GM18870 (cell line): ENCODE measurements at regions not wholly inside any gene's neighbourhood (a gene's known extent, or its start where the extent isn't known, plus 50 kb on each side); places are given as distances from the start of the nearest gene placed in this dataset.
"Not testable (repeated sequence)": the region's sequence is repeated elsewhere in the genome, so short reads cannot be mapped to it uniquely, and the experiment has no call there.

Source experiments
- ATAC-seq: cut with Tn5 transposase; IDR thresholded peaks from one replicate; pipeline ENCODE4 v1.9.1; 2021; ENCODE audit warnings: moderate library complexity; ENCODE audit not compliant: unreplicated experiment

DNA sequence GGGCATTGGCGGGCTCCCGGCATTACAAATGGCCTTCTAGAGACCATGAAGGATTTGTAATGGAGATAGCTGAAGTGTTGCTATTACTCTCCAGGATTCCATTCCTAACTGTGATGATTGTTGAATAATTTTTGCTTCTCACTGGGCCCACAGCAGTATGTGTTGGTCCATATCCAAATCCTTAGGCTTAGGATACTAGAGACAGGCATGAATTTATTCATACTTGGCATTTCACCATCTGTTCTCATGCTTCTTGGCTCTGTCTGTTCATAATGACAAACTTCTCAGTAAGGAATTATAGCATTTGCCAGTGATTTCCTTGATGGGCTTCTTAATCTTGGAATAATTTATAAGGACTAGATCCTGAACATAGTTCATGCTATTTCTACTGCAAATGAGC is 832.9 kb downstream of the C12orf50 start:
- ATAC-seq = no peak

DNA sequence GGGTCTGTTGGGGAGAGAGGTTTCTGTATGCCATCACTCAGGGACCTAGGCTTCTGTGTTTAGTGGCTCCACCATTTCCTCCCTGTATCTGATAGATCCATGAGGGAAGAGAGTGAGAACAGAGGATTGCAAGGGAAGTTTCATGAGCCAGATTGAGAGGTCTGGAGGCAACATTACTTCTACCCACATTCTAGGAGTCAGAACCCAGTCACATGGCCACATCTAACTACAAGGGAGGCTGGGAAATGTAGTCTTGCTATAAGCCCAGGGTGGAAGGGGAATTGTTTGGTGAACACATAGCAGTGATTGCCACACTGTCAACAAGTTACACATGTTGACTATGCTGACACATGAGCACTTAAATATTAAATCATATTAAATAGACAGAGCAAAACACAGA is 834.8 kb downstream of the C12orf50 start:
- ATAC-seq = not testable (repeated sequence)

DNA sequence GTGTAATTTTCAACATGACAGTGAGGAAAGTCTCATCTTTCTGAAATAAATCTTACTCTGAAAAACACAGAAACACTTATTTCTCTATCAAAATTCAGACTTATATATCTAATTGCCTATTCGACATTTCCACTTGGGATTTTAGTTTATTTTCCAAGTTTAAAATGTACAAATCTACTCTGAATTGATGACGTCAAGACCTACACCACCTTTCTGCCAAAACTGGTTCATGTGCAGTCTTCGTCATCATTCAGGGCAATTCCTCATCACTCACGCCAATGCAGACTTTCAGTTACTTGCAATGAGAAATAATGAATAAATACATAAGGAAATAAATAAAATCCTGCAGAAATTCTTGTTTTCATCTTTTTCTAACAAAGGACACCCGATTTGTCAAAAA is 843.8 kb downstream of the C12orf50 start:
- no peak for ATAC-seq

DNA sequence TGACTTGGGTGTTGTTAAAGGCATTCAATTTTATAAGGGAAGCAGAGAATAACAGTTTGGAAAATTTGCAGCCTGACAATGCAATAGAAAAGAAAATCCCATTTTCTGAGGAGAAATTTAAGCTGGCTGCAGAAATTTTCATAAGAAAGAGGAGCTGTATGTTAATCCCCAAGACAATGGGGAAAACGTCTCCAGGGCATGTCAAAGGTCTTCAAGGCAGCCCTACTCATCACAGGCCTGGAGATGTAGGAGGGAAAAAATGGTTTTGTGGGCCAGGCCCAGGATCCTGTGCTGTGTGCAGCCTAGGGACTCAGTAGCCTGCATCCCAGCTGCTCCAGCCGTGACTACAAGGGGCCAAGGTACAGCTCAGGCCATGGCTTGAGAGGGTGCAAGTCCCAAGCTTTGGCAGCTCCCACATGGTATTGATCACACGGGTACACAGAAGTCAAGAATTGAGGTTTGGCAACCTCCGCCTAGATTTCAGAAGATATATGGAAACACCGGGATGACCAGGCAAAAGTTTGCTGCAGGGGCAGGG is 846.4 kb downstream of the C12orf50 start:
- no peak for ATAC-seq

DNA sequence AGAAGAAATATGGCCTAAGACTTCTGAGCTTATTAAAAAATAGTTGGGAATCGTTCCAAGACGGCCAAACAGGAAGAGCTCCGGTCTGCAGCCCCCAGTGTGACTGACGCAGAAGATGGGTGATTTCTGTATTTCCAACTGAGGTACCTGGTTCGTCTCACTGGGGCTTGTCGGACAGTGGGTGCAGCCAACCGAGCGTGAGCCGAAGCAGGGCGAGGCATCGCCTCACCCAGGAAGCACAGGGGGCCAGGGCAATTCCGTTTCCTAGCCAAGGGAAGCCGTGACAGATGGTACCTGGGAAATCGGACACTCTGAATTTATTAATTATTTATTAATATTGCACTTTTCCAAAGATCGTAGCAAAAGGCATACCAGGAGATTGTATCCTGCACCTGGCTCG is 857.8 kb downstream of the C12orf50 start:
- no peak for ATAC-seq

DNA sequence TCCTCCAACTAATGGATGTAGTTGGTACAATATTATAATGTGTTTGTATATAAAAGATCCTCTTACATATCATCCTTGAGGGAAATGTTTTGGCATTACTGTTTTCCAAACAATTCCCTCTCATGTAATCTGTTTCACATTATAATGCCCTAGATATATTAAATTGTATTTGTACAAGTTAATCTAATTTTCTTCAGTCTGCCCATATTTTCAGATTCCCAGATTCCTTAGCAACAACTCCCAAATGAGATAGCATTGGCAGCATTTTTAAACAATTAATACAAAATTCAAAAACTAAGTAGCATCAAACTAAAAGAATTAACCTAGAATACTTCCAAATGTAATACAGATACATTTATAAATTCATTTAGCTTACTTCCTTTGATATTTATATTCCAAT is 860.2 kb downstream of the C12orf50 start:
- ATAC-seq = no peak

DNA sequence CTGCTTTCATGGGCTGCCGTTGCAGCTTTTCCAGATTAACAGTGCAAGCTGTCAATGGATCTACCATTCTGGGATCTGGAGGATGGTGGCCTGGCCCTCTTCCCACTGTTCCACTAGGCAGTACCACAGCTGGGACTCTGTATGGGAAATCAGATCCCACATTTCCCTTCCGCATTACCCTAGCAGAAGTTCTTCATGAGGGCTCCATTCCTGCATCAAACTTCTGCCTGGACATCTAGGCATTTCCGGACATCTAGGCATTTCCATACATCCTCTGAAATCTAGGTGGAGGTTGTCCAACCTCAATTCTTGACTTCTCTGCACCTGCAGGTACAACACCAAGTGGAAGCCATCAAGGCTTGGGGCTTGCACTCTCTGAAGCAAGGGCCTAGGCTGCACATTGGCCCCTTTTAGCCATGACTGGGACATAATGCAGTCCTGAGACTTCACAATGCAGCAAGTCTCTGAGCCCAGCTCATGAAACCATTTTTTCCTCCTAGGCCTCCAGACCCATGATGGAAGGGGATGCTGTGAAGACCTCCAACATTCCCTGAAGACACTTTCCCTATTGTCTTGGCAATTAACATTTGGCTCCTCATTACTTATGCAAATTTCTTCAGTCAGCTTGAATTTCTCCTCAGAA is 863.3 kb downstream of the C12orf50 start:
- ATAC-seq = no peak

DNA sequence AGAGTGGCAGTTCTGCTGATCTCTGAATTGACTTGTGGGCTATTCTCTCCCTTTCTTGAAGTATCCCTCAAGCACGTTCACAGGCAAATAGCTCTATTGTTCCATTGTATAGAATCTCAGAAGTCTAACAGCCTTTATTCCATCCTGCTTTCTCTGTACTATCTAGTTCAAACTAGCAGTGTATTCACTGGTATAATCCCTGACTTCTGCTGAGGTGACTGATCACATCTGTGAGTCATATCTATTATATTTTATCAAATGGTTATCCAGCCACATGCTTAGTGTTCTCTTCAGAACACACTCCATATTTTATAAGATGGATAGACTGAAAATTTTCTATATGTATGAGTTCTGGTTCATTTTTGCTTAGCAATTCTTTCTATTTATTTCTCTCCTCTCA is 866.1 kb downstream of the C12orf50 start:
- ATAC-seq = no peak

DNA sequence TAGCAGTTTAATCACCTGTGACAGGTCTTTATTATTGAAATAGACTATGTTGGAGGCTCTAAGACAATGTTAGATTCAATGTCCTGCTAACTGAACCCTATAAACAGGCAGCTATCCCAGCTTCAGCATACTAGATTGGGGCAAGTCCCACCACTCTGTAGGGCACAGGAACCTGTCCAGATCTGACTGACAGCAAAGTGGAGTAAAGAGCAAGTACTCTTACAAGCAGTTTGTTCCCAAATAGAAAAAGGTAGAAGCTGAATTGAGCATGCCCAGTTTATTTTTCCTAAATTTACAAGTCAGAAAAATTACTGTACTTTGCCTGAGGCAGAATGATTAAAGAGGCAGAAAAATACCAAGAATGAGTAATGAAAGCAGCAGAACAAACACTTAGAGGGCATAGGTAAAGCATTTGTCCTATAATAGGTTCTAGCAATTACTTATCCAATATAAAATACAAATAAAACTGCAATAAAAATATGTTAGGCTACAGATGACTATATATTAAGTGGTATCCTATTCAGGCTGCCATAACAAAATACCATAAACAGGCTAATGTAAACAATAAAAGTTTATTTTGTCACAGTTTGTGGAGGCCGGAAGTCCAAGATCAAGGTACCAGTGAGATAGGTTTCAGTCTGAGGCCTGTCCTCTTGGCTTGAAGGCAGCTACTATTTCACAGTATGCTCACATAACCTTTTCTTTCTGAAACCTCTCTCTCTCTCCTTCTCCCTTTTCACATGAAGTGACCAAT is 868.2 kb downstream of the C12orf50 start:
- ATAC-seq = no peak

DNA sequence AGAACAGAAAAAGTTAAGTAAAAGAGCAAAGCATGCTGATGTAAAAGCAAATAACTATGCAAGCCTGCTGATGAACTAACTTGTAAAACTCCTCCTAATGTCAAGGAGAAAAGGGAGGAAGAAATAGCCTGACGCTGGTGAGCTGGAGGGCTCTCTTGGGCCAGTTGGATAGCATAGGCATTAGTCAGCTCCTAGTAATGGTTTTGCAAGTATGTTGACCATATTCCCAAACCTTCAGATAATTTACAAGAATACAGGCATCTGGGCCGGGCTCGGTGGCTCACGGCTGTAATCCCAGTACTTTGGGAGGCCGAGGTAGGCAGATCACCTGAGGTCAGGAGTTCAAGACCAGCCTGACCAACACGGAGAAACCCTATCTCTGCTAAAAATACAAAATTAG is 871.4 kb downstream of the C12orf50 start:
- no peak for ATAC-seq

DNA sequence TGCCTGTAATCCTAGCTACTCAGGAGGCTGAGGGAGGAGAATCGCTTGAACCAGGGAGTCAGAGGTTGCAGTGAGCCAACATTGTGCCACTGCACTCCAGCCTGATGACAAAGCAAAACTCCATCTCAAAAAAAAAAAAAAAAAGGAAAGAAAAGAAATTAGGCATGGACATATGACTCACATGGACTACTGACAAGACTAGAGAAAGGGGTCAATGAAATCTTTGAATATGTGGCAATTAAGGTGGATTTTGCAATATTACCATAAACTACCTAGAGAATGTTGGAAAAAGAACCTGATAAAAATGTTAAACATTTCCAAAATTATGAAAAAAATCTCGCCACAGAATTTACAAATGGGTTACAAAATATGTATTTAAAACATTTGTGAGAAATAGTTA is 873.6 kb downstream of the C12orf50 start:
- ATAC-seq = no peak

DNA sequence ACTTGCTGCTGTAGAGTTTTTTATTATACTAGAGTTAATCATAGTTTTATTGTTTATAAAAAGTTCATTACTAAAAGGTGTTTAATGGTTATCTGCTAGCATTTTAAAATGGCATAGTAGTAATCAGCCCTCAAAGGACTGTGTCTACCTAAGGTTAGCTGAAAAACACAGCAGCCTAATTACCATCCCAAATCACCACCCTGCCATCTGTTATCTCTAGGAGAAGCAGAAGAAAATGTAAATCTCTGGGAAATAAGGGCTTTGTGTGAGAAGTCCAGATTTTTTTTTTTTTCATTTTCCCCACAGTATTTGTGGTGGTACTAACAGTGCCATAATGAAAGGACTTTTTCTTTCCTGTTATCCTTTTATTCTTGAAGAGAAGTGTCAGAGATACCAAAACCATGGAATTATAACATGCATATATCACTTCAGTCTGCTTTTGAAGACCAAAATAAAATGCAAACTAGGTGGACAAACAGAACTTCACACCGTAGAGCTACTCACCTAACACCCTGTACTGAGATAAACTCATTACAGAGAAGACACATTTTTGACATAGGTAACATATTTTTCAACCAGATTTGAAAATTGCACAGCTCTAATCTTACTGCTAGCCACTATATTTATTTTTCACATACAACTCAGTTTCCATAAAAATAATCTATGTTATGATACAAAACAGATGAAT is 876.2 kb downstream of the C12orf50 start:
- no peak for ATAC-seq

DNA sequence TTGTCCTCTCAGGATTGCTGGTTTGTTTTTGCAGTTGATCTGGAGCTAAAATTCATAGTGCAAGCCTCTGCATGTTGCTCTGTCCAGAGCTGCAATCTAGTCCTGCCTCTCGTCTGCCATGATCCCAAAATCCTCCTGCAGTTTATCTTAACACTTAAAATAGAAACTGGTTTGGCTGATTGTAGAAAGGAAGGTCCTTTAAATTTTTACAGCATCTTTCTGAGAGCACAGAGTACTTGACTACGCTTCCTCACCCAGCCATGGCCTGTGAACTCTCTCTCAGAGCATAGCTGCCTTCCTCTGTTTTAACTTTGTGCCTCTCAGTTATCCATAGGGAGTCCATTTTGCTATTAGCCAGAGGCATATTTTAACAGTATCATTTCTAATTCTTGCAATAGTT is 877.1 kb downstream of the C12orf50 start:
- ATAC-seq = no peak

DNA sequence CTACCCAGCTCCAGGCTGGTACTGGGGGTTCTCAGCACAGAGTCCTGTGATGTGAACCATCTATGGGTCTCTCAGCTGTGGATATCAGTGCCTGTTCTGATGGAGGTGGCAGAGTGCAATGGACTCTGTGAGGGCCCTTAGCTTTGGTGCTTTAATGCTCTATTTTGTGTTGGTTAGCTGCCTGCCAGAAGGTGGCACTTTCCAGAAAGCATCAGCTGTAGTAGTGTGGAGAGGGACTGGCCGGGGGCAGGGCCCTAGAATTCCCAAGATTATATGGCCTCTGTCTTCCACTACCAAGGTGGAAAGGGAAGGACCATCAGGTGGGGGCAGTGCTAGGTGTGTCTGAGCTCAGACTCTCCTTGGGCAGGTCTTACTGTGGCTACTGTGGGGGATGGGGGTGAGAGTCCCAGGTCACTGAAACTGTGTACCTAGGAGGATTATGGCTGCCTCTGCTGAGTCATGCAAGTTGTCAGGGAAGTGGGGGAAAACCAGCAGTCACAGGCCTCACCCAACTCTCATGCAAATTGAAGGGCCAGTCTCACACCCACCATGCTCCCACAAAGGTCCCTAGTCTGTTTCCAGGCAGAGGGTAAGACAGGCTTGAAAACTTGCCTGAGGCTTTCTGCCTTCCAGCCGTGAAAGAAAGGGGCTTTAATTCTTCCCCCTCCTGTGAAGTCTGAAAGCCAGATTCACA is 878.1 kb downstream of the C12orf50 start:
- peak; percentile 84 for ATAC-seq

DNA sequence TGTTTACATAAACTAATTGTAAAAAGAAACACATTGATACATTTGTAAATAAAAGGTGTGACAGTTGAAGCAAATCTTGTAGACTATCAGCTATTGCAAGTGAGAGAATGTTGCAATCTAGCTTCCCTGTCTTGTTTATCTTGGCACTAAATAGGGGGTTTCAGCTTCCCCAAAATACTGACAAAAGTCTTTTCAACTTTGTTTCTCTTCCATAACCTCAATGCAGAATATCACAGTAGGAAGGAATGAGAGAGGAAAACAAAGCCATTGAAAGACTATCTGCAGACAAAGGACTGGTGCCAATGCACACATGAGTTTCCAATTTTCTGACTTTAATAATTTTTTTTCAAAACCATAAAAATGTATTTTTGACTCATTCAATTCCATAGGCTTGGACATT is 886.2 kb upstream of the MGAT4C start:
- ATAC-seq = no peak

DNA sequence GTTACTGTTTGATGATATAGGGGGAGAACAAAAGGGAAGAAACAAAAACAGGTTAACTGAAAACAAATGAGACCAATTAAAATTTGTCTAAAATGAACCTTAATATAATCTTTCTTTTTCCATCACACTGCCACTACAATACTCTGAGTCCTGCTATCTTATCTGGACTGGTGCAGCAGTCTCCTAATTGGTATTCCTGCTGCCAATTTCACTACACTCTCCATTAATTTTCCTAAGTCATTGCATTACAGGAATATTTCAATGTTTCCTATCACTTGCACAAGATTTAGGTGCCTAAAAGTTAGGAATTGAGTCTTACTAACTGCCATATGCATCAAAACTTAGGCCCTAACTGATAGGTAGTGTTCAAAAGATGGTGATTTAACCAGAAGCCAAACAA is 884.9 kb upstream of the MGAT4C start:
- ATAC-seq = no peak

DNA sequence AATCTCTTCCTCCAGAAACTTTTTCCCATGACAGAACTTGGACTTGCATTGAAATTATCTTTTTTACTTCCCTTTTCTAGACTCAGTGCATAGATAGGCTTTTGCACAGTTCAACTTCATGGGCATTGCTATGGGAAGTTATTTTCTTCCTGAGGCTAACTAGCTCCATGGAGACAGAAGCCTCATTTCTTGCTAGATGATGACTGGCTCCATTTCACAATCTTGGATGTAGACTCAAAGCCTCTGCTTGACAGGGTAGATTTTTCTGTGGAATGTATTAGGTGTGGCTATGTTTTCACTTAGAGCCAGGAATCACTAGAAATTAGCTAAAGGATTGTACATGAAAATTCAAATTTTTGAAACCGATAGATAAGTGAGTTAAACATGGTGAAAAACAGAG is 884.1 kb upstream of the MGAT4C start:
- ATAC-seq = no peak

DNA sequence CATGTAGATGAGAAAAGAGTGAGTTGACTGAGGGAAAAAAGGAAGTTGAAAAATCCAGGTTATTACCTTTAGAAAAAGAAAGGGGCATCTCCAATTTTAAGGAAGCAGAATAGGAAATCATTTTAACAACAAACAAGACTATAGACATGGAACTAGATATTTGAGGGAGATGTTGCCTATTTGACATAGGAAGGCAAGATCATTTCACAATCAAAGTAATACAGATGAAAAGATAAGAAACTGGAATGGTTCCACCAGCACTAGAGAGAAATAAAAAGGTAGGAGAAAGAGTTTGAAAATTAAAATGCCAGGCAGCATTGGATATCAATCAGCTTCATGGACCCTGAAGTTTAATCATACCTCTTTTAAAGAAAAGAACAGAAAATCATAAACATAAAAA is 881.0 kb upstream of the MGAT4C start:
- ATAC-seq = no peak

DNA sequence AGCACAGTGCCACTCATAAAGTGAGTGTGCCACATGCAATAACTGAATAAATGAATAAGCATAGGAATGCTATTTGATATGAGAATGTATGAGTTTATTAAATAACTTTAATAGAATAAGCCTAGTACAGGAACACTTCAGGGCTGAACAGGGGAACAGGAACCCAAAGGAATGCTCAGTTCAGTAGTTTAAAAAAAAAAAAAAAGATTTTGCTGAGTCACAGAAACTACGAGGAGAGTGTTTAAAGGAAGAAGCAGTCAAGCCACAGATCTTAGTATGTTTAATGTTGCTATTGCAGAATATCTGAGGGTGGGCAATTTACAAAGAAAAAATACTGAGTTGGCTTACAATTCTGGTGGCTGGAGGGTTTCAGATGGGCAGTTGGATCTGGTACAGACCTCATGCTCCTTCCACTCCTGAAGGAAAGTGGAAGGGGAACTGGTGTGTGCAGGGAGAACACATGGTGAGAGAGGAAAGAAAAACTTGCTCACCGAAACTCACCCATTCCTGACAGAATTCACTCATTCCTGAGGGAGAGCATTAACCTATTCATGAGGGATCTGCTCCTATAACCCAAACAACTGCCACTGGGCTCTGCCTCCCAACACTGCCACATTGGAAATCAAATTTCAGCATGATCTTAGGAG is 880.3 kb upstream of the MGAT4C start:
- ATAC-seq = no peak

DNA sequence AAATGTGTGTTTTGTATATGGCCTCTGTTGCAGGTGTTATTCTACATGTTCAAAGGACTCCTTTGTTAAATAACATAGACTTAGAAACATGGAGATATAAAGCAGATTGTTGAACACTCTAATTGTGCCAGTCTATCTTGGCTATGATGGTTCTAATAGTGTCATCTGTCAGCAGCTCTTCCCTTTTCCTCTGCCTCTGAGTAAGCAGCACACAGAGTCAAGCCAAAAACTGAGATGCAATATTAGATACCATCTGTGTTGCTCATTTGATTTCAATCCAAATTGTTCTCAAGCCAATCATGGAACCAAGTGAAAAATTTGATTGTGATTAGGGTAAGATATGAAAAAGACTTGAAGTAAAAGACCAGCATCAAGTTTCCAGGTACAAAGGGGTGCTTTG is 871.1 kb upstream of the MGAT4C start:
- no peak for ATAC-seq

DNA sequence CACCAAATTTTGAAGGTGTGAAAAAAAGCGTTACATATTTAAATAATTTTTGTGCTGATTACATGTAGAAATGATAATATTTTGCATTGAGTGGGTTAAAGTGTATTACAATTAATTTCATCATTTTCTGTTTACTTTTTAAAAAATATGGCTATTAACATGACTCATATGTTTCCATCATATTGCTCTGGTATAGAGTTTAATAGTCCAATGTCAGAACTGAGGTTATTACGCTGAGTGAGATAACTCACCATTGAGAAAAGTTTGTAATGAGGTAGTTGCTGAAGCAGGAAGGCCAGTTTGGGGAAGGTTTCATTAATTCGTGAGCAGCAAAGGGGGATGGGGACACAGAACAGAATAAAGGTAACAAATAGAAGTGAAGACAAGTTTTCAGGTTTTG is 865.7 kb upstream of the MGAT4C start:
- no peak for ATAC-seq
